ENCODE measurements at regions not wholly inside any gene's neighbourhood (a gene's known extent, or its start where the extent isn't known, plus 50 kb on each side); places are given as distances from the start of the nearest gene placed in this dataset.

- TF ChIP-seq, protein P1, sequence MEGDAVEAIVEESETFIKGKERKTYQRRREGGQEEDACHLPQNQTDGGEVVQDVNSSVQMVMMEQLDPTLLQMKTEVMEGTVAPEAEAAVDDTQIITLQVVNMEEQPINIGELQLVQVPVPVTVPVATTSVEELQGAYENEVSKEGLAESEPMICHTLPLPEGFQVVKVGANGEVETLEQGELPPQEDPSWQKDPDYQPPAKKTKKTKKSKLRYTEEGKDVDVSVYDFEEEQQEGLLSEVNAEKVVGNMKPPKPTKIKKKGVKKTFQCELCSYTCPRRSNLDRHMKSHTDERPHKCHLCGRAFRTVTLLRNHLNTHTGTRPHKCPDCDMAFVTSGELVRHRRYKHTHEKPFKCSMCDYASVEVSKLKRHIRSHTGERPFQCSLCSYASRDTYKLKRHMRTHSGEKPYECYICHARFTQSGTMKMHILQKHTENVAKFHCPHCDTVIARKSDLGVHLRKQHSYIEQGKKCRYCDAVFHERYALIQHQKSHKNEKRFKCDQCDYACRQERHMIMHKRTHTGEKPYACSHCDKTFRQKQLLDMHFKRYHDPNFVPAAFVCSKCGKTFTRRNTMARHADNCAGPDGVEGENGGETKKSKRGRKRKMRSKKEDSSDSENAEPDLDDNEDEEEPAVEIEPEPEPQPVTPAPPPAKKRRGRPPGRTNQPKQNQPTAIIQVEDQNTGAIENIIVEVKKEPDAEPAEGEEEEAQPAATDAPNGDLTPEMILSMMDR (IDR thresholded peaks at IDR 0.05; ENCODE audit: low read length), result no peak
- TF ChIP-seq EZH2 (optimal IDR thresholded peaks at IDR 0.05; ENCODE audit: low read depth, low read length) (no peak), EZH2phosphoT487 (IDR thresholded peaks at IDR 0.05; ENCODE audit: low read length) (no peak)
Observed at GRCh38 chrX:42073448-42073847, 150.1 kb upstream of the CASK start.

Data from MM.1S (cell line).